WI38 (cell line): ENCODE measurements at regions not wholly inside any gene's neighbourhood (a gene's known extent, or its start where the extent isn't known, plus 50 kb on each side); places are given as distances from the start of the nearest gene placed in this dataset.

Experiments
- H3K4me3 ChIP-seq: 2 replicates; pipeline ENCODE4 v1.5.1; 2011; ENCODE audit warnings: low read depth, mild to moderate bottlenecking, control low read depth, low read length
- TF ChIP-seq, protein P1 (sequence below): IDR thresholded peaks from 2 replicates; pipeline ENCODE4 v1.5.1; 2012; ENCODE audit warnings: low read depth, mild to moderate bottlenecking, control low read depth, low read length

GRCh38 chr20:11156922-11157321 lies 483.1 kb upstream of the JAG1 start:
- H3K4me3 ChIP-seq, result no peak overlapping the region
- TF ChIP-seq, protein P1, sequence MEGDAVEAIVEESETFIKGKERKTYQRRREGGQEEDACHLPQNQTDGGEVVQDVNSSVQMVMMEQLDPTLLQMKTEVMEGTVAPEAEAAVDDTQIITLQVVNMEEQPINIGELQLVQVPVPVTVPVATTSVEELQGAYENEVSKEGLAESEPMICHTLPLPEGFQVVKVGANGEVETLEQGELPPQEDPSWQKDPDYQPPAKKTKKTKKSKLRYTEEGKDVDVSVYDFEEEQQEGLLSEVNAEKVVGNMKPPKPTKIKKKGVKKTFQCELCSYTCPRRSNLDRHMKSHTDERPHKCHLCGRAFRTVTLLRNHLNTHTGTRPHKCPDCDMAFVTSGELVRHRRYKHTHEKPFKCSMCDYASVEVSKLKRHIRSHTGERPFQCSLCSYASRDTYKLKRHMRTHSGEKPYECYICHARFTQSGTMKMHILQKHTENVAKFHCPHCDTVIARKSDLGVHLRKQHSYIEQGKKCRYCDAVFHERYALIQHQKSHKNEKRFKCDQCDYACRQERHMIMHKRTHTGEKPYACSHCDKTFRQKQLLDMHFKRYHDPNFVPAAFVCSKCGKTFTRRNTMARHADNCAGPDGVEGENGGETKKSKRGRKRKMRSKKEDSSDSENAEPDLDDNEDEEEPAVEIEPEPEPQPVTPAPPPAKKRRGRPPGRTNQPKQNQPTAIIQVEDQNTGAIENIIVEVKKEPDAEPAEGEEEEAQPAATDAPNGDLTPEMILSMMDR, result no peak

GRCh38 chr20:11158146-11158545 lies 484.3 kb upstream of the JAG1 start:
- TF ChIP-seq, protein P1, result no peak
- no peak overlapping the region for H3K4me3 ChIP-seq

DNA sequence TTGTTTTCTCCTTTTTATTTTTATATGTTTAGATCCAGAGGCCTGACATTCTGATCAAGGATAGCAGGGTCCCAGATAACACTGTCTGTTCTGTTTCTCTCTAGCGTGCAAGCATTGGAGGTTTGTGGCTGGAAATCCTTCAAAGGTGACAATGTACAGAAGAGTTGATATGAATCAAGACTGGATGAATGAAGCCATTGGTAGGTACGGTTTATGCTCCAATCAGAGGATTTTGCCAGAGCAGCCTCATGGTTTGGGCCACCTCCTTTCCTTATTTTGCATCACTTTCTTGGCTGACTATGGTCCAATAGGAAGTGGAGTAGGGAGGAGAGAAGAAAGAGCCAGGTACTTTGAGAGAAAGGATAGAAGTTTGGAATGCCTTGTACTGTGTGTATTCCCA lies 484.8 kb upstream of the JAG1 start:
- H3K4me3 ChIP-seq, result no peak overlapping the region
- TF ChIP-seq, protein P1, result no peak

GRCh38 chr20:11159728-11160127 lies 485.9 kb upstream of the JAG1 start:
- TF ChIP-seq, protein P1, result no peak
- H3K4me3 ChIP-seq, result no peak overlapping the region

DNA sequence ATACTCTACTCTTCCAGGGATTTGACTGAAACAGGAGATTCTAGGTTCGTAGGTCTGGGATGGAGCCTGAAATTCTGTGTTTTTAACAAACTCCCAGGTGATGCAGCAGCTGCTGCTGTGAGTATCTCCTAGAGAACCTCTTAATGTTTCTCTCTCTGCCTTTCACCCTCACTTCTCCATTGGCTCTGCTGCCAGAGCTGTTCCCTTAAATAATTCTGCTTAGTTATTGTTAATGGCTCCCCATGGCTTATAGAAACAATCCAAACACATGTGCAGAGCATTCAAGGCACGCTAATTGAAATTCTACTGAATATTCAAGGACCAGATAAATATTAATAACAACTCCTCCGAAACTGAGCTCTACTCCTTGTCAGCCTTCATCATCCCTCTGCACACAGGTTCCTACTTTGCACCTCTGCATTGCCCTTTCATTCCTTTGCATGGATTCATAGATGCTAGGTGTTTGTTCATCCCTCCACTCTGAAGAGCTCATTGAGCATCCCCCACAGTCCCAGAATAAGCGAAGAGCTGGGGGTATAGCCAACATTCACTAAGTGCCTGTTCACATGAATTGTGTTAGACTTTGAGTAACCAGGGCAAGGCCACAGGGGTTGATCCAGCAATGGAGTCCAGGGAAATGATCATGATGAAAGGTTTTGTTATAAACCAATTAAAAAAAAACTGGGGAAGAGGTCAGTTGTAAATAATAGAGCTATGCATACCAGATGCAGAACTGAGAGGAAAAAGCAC lies 488.4 kb upstream of the JAG1 start:
- TF ChIP-seq, protein P1, result no peak
- H3K4me3 ChIP-seq, result no peak overlapping the region

DNA sequence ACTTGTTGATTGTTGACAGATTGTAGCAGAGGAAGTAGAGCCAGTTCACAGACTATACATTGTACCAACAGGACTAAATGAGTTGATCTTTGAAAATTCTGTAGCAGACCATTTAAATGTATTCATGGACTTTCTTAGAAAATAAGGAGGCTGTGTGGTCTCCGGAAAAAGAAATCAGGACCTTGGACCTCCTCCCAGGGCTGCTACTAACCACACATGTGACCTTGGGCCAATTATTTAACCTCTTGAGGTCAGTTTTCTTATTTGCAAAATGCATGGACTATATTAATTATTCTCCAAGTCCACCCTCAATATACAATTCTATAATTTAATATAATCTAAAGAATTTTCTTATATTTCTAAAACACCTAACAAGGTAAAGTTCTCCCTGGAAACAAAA lies 492.0 kb upstream of the JAG1 start:
- no peak overlapping the region for H3K4me3 ChIP-seq
- TF ChIP-seq, protein P1, result no peak

GRCh38 chr20:11166712-11167111 lies 492.9 kb upstream of the JAG1 start:
- no peak overlapping the region for H3K4me3 ChIP-seq
- TF ChIP-seq, protein P1, result no peak
